ENCODE measurements at regions not wholly inside any gene's neighbourhood (a gene's known extent, or its start where the extent isn't known, plus 50 kb on each side); places are given as distances from the start of the nearest gene placed in this dataset.

GRCh38 chr15:26132811-26133210 is 269.7 kb upstream of the ATP10A start:
- no peak for TF ChIP-seq CTCF (IDR thresholded peaks at IDR 0.05; ENCODE audit: low read depth, low read length, poor library complexity, severe bottlenecking)
- TF ChIP-seq EZH2phosphoT487 (IDR thresholded peaks at IDR 0.05; ENCODE audit: borderline replicate concordance, low read length), result no peak
- peaks cover 21% of the 10 kb centered on the region; the same call in 1 of the 2 replicates for H3K9me3 ChIP-seq (ENCODE audit: control insufficient read depth, insufficient read depth, low read length)
- H3K4me1 ChIP-seq (ENCODE audit: control insufficient read depth, low read length), result no peaks in the 10 kb centered on the region
- H3K4me3 ChIP-seq (ENCODE audit: low read length), result no peak overlapping the region
- H3K36me3 ChIP-seq (ENCODE audit: control insufficient read depth, low read length), result no peaks in the 10 kb centered on the region
- H3K27me3 ChIP-seq (ENCODE audit: control insufficient read depth, low read length), result no peaks in the 10 kb centered on the region
- no peak overlapping the region for H3K27ac ChIP-seq (ENCODE audit: low read depth, low read length)
- H3K79me2 ChIP-seq (ENCODE audit: control insufficient read depth, low read length), result no peaks in the 10 kb centered on the region
- no peaks in the 10 kb centered on the region for H3K9me2 ChIP-seq (replicated peaks; ENCODE audit: control insufficient read depth, low read length)
- no peaks in the 10 kb centered on the region for H3F3A ChIP-seq (ENCODE audit: control insufficient read depth, insufficient read depth)
- H4K20me1 ChIP-seq (ENCODE audit: control insufficient read depth, insufficient read depth, low read depth, low read length), result no peaks in the 10 kb centered on the region
- no peak overlapping the region for H3K4me2 ChIP-seq (ENCODE audit: low read length)

GRCh38 chr15:26129852-26130251 is 266.7 kb upstream of the ATP10A start:
- TF ChIP-seq CTCF (IDR thresholded peaks at IDR 0.05; ENCODE audit: low read depth, low read length, poor library complexity, severe bottlenecking), result no peak
- TF ChIP-seq EZH2phosphoT487 (IDR thresholded peaks at IDR 0.05; ENCODE audit: borderline replicate concordance, low read length), result no peak

GRCh38 chr15:26128611-26129140 is 265.5 kb upstream of the ATP10A start:
- TF ChIP-seq EZH2phosphoT487 (IDR thresholded peaks at IDR 0.05; ENCODE audit: borderline replicate concordance, low read length), result no peak
- no peak for TF ChIP-seq CTCF (IDR thresholded peaks at IDR 0.05; ENCODE audit: low read depth, low read length, poor library complexity, severe bottlenecking)
- H3K27ac ChIP-seq (ENCODE audit: low read depth, low read length), result no peak overlapping the region

More at GRCh38 chr15:26129852-26130251, 266.7 kb upstream of the ATP10A start:
- Histone ChIP-seq H3K27me3 (ENCODE audit: control insufficient read depth, low read length) (no peaks in the 10 kb centered on the region), H3K4me3 (ENCODE audit: low read length) (no peak overlapping the region), H3K9me3 (ENCODE audit: control insufficient read depth, insufficient read depth, low read length) (peaks cover 31% of the 10 kb centered on the region; the same call in 1 of the 2 replicates), H3K27ac (ENCODE audit: low read depth, low read length) (no peak overlapping the region), H4K20me1 (ENCODE audit: control insufficient read depth, insufficient read depth, low read depth, low read length) (no peaks in the 10 kb centered on the region), H3K4me2 (ENCODE audit: low read length) (no peak overlapping the region), H3K4me1 (ENCODE audit: control insufficient read depth, low read length) (no peaks in the 10 kb centered on the region), H3F3A (ENCODE audit: control insufficient read depth, insufficient read depth) (no peaks in the 10 kb centered on the region), H3K9me2 (replicated peaks; ENCODE audit: control insufficient read depth, low read length) (no peaks in the 10 kb centered on the region), H3K36me3 (ENCODE audit: control insufficient read depth, low read length) (no peaks in the 10 kb centered on the region), H3K79me2 (ENCODE audit: control insufficient read depth, low read length) (no peaks in the 10 kb centered on the region)

More at GRCh38 chr15:26128611-26129140, 265.5 kb upstream of the ATP10A start:
- no peak overlapping the region for H3K4me3 ChIP-seq (ENCODE audit: low read length)
- H3K79me2 ChIP-seq (ENCODE audit: control insufficient read depth, low read length), result no peaks in the 10 kb centered on the region
- no peaks in the 10 kb centered on the region for H3K9me2 ChIP-seq (replicated peaks; ENCODE audit: control insufficient read depth, low read length)
- no peaks in the 10 kb centered on the region for H3K27me3 ChIP-seq (ENCODE audit: control insufficient read depth, low read length)
- H3K9me3 ChIP-seq (ENCODE audit: control insufficient read depth, insufficient read depth, low read length), result peaks cover 34% of the 10 kb centered on the region; the same call in 1 of the 2 replicates
- H3F3A ChIP-seq (ENCODE audit: control insufficient read depth, insufficient read depth), result no peaks in the 10 kb centered on the region
- no peaks in the 10 kb centered on the region for H4K20me1 ChIP-seq (ENCODE audit: control insufficient read depth, insufficient read depth, low read depth, low read length)
- H3K36me3 ChIP-seq (ENCODE audit: control insufficient read depth, low read length), result no peaks in the 10 kb centered on the region
- H3K4me1 ChIP-seq (ENCODE audit: control insufficient read depth, low read length), result no peaks in the 10 kb centered on the region
- no peak overlapping the region for H3K4me2 ChIP-seq (ENCODE audit: low read length)
